NCI-H1694 (cell line): ENCODE measurements at regions not wholly inside any gene's neighbourhood (a gene's known extent, or its start where the extent isn't known, plus 50 kb on each side); places are given as distances from the start of the nearest gene placed in this dataset.

ENCODE experiments used
- DNase-seq: peaks from one replicate; lab custom pipeline; 2025; lab: John Stamatoyannopoulos, UW

DNA sequence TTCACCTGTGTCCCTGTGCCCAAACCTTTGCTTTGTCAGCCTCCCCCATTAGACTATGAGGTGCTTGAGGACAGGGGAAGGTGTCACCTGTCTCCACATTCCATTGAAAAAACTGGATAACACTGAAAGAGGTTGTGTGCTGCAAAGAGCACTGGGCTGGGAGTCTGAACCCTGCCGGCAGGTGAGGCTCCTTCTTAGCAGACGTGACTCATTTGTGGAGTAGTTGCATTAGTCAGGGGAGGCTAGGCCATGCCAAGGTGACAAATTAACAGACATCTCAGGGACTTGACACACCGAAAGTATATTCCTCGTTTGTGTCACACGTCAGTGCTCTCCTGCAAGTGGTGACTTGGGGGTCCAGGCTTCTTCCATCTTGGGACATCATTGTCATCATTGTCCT lies 95.9 kb upstream of the STX18 start:
- DNase-seq, result no peak

DNA sequence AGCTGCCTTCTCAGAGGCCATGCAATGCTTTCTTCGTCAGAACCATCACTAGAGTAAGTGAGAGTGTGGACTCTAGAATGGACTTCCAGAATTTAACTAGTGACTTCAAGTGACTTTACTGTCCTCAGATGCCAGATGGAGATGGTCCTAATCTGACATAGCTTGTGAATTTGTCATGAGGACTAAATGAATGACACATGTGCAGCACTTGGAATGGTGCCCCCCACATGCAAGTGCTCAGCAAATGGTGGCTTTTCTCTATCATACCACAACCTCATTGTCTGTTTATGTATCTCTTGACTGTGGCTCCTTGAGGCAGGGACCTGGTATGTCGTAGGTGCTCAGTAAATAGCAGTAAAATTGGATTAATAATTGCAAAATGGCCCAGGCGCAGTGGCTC lies 91.6 kb upstream of the STX18 start:
- no peak for DNase-seq

DNA sequence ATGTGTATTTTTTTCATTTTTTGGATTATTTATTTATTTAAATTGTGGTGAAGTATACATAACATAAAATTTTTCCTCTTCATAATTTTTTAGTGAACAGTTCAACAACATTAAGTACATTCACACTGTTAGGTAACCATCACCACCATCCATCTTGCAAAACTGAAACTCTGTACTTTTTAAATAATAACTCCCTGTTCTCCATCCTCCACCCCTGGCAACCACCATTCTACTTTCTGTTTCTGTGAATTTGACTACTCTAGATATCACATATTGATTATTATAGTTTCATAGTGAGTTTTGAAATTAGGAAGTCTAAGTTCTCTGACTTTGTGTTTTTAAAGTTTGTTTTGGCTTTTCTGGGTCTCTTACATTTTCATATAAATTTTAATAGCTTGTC lies 89.3 kb upstream of the STX18 start:
- DNase-seq, result no peak

DNA sequence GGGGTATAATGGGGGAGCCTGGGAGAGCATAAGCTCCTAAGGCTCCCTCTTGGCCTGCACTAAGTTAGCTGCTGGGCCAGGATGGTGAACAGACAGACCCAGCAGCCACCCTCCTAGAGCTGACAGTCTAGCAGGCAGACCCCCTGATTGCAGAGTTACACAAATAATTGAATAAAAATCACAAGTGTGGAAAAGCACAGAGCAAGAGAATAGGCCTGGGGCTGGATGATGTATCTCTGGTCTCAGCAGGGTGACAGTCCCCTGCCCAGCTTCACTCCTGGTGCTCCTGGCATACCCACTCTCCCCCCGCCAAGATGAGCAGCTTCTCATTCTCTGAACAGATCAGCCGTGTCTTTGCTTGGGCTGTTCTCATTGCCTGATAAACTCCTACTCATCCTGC lies 86.1 kb upstream of the STX18 start:
- no peak for DNase-seq

DNA sequence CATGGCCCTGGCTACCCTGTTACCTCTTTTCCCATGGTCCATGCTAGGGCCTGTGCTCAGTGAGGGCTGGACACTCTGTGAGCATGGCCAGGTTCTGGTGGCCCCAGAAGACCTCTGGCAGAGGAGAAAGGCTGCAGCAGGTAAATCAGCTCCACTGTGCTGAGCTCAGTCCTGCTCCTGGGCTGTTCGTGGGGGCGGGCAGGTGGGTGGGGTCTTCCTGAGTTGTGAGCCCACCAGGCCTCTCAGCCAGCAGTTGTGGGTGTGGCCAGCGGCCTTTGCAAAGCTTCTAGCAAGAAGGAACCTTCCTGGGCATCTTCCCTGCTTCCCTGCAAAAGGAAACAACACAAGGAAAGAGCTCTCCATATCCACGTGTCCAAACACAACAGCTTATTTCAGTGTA lies 85.3 kb upstream of the STX18 start:
- no peak for DNase-seq

DNA sequence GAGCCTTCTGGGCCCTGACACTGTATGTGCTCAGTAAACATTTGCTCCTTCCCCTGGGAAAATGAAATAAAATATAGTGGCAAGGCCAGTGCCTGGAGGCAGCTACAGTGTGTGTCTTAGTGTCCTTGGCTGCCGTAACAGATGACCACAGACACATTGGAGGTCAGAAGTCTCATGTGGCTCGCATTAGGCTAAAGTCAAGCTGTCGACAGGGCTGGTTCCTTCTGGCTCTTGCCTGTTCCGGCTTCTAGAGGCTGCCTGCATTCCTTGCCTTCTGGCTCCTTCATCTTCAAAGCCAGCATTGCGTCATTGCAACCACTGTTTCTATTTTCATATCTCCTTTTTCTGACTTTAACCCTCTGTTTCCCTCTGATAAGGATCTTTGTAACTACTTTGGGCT lies 83.6 kb upstream of the STX18 start:
- DNase-seq, result no peak

DNA sequence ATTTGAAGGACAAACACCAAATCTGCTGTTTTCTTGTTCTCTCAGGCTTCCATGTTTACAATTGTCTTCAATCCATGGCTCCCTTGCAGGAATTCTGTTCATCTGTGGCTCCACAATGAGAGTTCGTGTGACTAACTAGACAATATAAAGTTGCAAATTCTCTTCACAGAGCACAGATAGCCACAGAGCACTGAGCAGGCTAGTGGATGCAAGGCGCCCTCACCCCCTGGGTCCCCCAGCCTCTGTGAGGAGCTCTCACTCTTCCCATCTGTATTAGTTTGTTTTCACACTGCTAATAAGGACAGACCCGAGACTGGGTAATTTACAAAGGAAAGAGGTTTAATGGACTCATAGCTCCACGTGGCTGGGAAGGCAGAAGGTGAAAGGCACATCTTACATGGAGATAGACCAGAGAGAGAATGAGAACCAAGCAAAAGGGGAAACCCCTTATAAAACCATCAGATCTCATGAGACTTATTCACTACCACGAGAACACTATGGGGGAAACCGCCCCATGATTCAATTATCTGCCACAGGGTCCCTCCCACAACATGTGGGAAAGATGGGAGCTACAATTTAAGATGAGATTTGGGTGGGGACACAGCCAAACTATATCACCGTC lies 82.5 kb upstream of the STX18 start:
- DNase-seq, result no peak

DNA sequence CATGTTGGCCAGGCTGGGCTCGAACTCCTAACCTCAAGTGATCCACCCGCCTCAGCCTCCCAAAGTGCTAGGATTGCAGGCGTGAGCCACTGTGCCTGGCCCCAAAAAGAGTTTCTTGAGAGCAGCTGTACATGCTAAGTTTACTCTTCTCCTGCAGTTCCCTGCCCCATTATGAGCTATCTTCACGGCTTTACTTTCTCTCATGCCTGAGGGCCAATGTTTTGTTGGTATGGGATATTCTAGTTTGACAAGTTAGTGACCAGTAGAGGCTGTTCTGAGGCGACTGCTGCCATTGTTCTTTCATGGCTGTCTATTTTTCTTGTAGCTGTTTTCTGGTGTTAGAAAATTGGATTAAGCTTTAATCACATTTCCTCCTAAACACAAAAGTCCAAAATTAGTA lies 78.0 kb upstream of the STX18 start:
- no peak for DNase-seq

DNA sequence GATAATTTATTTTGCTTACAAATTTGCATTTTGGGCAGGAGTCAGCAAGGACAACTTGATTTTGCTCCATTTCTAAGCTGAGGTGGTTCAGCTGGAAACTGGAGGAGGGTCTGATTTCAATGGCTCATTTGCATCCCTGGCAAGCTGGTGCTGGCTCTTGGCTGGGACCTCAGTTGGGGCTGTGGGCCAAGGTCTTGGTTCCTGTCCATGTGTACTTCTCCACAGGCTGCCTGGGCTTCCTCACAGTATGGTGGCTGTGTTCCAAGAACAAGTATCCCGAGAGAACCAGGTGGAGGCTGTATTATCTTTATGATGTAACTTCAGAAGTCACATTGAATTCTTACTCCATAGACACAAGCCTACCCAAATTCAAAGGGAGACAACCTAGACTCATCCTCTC lies 77.0 kb upstream of the STX18 start:
- DNase-seq, result peak; percentile 4

DNA sequence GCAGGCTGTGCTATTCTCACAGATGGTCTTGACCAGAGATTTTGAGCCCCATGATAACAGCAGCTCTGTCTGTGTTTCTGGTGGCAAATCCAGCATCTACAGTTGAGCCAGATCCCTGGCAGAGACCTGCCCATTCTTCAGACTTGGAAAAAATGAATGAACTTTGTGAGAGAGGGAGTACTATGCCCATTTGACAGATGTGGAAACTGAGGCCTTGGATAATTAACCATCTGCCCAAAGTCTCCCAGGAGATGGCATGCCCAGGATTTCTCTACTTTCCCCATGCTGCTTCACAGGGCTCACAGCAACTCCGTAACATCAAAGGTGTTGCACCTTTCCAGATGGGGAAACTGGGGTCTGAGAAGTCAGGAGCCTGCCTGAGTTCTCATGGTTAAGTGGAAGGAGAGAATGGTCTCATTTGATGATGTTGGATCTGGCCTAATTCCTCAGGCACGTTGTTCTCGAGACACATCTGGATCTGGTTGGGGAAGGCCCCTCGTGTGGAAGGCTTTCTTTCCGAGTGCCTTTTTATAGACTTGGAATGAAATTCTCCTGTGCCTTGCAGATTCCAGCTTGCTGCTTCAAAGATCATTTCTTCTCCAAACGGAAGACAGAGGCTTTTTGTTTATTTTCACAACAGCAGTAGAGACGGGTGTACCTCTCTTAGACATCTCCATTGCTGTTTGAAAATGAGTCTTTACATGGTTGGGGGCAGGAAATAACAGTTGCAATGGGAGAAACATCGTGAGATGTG lies 73.3 kb upstream of the STX18 start:
- no peak for DNase-seq

DNA sequence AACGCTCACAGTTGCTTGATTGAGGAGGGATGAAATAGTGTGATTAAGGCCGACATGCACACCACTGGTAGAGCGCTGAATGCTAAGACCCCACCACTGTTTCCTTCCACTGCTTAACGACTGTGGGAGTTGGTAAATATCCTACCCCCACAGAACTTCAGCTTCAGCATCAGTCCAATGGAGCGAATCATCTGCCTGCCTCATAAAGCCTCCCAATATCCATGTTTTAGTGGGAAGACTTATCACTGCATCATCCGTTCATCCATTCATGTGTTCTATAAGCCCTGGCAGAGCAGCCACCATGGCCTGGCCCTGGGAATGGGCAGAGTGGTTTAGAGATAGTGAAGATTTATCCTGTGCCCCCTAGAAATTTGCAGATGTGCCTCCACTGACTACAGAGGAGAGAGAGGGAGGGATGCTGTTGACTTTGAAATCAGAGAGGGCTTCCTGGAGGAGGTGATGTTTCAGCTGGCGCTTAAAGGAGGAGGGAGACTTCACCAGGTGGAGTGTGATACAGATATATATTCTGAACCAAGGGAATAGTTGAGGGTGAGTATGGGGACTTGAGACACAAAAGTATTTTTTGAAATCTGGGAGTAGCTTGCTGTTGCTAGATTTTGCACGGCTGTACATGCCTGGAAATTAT lies 71.9 kb upstream of the STX18 start:
- no peak for DNase-seq

DNA sequence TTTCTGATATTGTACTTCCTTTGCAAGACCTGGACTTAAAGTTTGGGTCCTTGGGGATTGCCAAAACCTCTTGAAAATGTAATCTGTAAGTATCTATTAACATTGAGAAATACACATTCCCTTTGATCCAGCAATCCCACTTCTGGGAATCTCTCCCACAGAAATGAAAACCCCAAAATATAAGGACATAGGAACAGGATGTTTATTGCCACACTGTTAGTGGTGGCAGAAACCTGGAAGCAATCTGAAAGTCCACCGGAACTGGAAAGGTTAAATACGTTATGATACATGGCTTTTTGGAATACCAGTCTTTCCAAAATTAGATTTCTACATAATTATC lies 71.2 kb upstream of the STX18 start:
- no peak for DNase-seq

DNA sequence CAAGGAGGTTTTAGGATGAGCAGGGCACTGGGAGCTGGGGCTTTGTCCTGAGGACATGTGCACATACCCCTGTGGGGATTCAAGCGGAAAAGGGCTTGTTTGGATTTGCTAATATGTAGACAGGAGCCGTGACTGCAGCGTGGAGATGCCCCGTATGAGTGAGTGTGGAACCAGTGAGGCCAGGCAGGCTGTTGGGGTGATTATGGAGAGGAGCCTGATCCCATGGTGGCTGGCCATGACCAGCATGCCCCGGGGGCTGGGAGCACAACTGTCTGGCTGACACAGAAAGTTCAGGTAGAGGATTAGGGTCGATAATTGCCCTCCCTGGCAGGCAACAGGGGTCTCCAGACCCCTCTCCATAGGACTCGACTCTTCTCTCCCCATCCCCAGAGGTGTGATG lies 68.8 kb upstream of the STX18 start:
- no peak for DNase-seq

DNA sequence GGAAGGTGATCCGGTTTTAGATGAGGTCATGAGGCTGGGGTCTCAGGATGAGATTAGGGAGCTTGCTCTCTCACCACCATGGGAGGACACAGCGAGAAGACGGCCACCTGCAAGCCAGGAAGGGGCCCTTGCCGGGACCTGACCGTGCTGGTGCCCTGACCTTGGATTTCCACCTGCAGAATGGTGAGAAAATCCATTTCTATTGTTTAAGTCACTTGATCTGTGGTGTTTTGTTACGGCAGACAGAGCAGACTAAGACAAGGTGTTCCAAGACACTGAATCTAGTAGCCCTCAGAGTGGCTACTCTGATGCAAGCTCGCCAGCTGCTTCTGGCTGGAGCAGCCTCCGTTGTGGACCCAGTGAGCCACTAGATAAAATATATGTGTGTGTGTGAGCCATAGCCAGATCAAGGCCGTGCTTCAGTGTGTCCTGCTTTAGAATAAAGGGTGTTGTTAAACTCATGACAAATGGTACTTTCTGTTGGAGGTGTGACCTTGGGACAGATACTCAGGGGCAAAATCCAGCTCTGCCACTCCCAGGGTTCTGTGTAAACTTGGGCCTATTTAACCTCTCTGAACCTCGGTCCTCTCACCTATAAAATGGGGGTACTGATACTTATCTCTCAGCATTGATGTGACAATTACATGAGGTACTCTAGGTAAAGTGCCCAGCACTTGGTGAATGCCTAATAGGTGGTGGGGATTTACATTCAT lies 67.9 kb upstream of the STX18 start:
- no peak for DNase-seq

DNA sequence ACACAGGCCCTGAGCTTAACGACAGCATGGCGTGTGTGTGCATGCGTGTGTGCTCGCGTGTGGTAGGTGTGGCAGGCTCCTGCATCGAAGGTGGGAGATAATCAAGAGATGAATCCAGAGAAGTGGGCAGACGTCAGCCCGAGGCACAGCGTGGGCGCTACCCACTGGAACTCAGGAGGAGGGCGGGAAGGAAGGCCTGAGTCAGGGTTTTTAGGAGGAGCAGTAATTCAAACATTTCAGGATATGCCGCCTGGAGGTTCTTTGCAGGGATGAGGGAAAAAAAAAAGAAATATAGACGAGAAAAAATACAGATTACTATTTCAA lies 66.3 kb upstream of the STX18 start:
- DNase-seq, result no peak

DNA sequence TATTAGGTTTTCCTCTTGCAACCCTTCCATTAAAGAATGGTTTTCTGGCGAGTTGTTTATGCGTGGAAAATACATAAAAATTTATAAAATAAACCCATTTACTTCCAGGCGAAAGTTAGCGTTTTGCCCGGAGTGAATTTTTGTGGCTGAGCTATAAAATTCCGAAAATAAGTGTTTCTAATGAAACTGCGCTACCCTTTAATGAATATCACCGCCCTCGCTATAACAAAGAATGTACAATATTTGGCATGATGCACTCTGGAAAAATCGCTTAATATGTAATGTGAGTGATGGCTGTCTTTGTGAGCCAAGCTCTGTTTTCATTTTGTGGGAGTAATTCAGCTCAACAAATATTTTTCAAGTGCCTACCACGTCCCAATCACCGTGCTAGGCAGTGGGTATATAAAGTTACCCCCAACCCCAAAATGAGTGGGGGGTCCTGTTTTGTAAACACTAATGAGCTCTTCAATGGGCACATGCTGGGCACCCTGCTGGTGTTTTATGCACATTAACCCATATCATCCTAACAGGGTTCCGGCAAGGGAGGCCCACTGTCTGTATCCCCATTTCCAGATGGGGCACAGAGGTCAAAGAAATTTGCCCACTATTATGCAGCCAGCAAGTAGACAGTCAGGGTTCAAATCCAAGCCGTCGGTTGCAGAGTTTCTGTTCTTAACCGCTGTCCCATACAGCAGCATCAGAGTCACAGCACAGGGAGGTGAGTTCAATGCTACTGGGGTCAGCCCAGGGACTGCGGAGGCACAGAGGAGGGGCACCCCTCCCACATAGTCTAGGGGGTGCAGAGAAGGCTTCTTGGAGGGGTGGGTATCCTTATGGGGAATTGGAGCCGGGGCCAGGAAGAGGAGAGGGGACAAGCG lies 65.7 kb upstream of the STX18 start:
- no peak for DNase-seq

DNA sequence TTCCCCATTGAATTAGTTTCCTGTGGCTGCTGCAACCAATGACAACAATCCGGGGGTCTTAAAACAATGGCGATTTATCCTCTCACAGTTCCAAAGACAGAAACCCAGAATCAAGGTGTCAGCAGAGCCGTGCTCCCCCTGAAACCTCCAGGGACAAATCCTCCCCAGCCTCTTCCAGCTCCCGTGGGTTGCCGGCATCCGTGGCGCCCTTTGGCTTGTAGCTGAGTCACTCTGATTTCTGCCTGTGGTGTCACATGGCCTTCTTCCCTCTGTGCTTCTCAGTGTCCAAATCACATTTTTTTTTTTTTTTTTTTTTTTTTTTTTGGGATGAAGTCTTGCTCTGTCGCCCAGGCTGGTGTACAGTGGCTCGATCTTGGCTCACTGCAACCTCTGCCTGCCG lies 64.5 kb upstream of the STX18 start:
- DNase-seq, result no peak

DNA sequence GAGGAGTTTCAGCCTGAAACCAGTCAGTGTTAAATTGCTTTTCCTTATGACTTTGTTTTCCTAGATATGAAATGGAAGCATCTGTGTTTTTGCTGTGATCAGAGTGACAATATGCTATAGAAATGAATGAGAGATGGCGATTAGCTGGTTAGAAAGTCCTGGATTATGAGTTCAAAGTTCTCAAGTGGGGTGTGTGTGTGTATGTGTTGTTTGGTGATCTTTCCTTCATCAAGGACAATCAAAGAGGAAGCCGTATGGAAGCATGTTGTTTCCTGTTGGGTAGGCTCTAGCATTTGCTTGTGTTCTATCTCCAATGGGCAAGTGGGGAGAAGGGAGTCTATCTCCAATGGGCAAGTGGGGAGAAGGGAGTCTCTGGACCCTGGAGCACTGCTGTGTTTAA lies 64.0 kb upstream of the STX18 start:
- no peak for DNase-seq

DNA sequence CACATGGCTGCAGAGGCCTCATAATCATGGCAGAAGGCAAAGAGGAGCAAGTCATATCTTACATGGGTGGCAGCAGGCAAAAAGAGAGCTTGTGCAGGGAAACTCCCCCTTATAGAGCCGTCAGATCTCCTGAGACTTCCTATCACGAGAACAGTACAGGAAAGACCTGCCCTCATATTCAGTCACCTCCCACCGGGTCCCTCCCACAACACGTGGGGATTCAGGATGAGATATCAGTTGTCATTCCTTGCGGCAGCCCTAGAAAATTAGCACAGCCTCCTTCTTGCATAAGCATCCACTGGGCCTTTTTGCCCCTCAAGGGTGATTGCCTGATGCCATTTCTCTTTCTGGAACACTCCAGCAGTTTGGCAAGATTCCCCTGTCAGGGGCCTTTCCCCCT lies 61.7 kb upstream of the STX18 start:
- no peak for DNase-seq

DNA sequence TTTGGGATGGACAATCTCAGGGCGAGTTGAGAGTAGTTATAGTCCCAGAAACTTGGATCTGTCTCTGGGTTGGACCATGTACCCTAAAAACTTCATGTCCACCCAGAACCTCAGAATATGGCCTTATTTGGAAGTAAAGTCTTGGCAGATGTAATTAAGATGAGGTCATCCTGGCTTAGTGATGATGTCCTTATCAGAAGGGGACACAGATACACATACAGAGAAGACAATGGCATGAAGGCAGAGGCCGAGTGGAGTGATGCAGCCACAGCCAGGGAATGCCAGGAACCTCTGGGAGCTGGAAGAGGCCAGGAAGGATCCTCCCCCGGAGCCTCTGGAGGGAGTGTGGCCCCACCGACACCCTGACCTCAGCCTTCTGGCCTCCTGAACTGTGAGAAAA lies 61.2 kb upstream of the STX18 start:
- DNase-seq, result no peak

DNA sequence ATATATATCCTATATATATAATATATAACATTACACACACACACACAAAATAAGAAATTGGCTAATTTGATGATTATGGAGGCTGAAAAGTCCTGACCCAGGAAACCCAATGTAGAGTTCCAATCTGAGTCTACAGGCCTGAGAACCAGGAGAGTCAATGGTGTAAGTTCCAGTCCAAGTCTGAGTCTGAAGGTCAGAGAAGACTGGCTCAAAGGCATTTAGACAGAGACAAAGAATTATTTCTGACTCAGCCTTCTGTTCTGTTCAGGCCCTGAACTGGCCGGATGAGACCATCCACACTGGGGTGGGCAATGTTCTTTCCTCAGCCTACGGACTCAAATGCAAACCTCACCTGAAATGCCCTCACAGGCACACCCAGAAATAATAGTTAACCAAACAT lies 60.6 kb upstream of the STX18 start:
- no peak for DNase-seq

DNA sequence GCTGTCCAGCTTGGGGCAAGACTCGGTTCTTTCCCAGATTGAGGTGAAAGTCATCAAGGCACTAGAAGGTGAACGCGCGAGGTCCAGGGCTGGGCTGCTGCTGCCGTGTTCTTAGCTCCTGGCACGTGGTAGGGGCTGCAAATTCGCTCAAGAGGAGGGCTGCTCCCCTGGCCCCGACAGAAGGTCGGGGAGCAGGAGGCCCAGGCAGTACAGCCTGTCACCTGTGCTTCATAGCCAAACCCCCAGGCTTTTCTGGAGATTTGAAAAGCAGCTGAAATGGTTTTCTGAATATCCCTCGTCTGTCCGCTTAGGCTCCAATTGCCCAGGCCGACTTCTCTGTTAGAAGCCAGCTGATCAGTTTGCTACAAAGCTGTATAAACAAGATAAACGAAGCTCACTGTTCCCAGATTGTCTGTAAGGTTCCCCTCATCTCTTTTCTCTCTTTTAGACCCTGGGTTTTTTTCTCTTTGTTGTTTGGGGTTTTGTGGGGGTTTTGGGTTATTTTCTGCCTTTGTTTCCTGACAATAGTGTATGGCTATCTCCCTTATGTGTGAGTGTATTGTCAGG lies 60.0 kb upstream of the STX18 start:
- no peak for DNase-seq
